ENCODE measurements at regions not wholly inside any gene's neighbourhood (a gene's known extent, or its start where the extent isn't known, plus 50 kb on each side); places are given as distances from the start of the nearest gene placed in this dataset.

- no peak overlapping the region for H3K4me3 ChIP-seq
- no peaks in the 10 kb centered on the region for H3K9me2 ChIP-seq (ENCODE audit: insufficient read depth)
- H4K20me1 ChIP-seq (ENCODE audit: insufficient read depth) = no peaks in the 10 kb centered on the region
- no peak overlapping the region for H3K27ac ChIP-seq
- H3K79me2 ChIP-seq (ENCODE audit: low read depth) = no peaks in the 10 kb centered on the region
- CTCF ChIA-PET = no interaction called here
- POLR2A ChIA-PET (ENCODE audit: unreplicated experiment) = no interaction called here
- H3K9me3 ChIP-seq (ENCODE audit: insufficient read depth, low read depth) = no peaks in the 10 kb centered on the region
- H3K4me1 ChIP-seq (replicated peaks; ENCODE audit: insufficient read depth) = no peaks in the 10 kb centered on the region
- no peaks in the 10 kb centered on the region for H3F3A ChIP-seq (ENCODE audit: insufficient read depth, low read depth)
- no peak overlapping the region for H3K4me2 ChIP-seq
- intact Hi-C loops (cut with micrococcal nuclease; ENCODE audit: unreplicated experiment) = no loop called here
- no peak for TF ChIP-seq EZH2 (IDR thresholded peaks at IDR 0.05; ENCODE audit: low read depth)
- no peak for TF ChIP-seq CTCF (conservative IDR thresholded peaks at IDR 0.05)
- no peaks in the 10 kb centered on the region for H3K36me3 ChIP-seq (ENCODE audit: low read depth)
- no peaks in the 10 kb centered on the region for H3K27me3 ChIP-seq (ENCODE audit: insufficient read depth, low read depth)
- no peak overlapping the region for H2AFZ ChIP-seq
- no TSS peak for BruUV-seq (replicated peaks)
- DNase-seq = no peak
Measured at GRCh38 chr3:74410276-74410941, 204.1 kb downstream of the CNTN3 start.

GRCh38 chr3:74409066-74409465 lies 205.4 kb downstream of the CNTN3 start:
- Histone ChIP-seq H3K9me2 (ENCODE audit: insufficient read depth) (no peaks in the 10 kb centered on the region), H3K27ac (no peak overlapping the region), H4K20me1 (ENCODE audit: insufficient read depth) (no peaks in the 10 kb centered on the region), H3K9me3 (ENCODE audit: insufficient read depth, low read depth) (no peaks in the 10 kb centered on the region), H3K4me2 (no peak overlapping the region), H3K27me3 (ENCODE audit: insufficient read depth, low read depth) (no peaks in the 10 kb centered on the region), H2AFZ (no peak overlapping the region), H3K36me3 (ENCODE audit: low read depth) (no peaks in the 10 kb centered on the region), H3K79me2 (ENCODE audit: low read depth) (no peaks in the 10 kb centered on the region), H3K4me1 (replicated peaks; ENCODE audit: insufficient read depth) (no peaks in the 10 kb centered on the region), H3F3A (ENCODE audit: insufficient read depth, low read depth) (no peaks in the 10 kb centered on the region), H3K4me3 (no peak overlapping the region)
- BruUV-seq (replicated peaks) = no TSS peak
- no peak for TF ChIP-seq CTCF (conservative IDR thresholded peaks at IDR 0.05)
- no peak for TF ChIP-seq EZH2 (IDR thresholded peaks at IDR 0.05; ENCODE audit: low read depth)
- CTCF ChIA-PET = no interaction called here
- POLR2A ChIA-PET (ENCODE audit: unreplicated experiment) = interaction anchor here (0.6 kb wide), 1 partner anchor 30 kb away, joined by 7 read pairs; no protein-coding TSS in a partner anchor
- no peak for DNase-seq
- intact Hi-C loops (cut with micrococcal nuclease; ENCODE audit: unreplicated experiment) = no loop called here

GRCh38 chr3:74403307-74403706 lies 211.2 kb downstream of the CNTN3 start:
- CTCF ChIA-PET = no interaction called here
- no peaks in the 10 kb centered on the region for H3K36me3 ChIP-seq (ENCODE audit: low read depth)
- no peak overlapping the region for H3K4me2 ChIP-seq
- no peaks in the 10 kb centered on the region for H3K79me2 ChIP-seq (ENCODE audit: low read depth)
- H3K9me2 ChIP-seq (ENCODE audit: insufficient read depth) = no peaks in the 10 kb centered on the region; the same call in 1 of the 2 replicates
- no peak overlapping the region for H2AFZ ChIP-seq
- no peaks in the 10 kb centered on the region for H3K4me1 ChIP-seq (replicated peaks; ENCODE audit: insufficient read depth)
- no peaks in the 10 kb centered on the region for H3K9me3 ChIP-seq (ENCODE audit: insufficient read depth, low read depth)
- no peaks in the 10 kb centered on the region for H3K27me3 ChIP-seq (ENCODE audit: insufficient read depth, low read depth)
- POLR2A ChIA-PET (ENCODE audit: unreplicated experiment) = no interaction called here
- no peaks in the 10 kb centered on the region for H3F3A ChIP-seq (ENCODE audit: insufficient read depth, low read depth)
- no TSS peak for BruUV-seq (replicated peaks)
- no peak for DNase-seq
- intact Hi-C loops (cut with micrococcal nuclease; ENCODE audit: unreplicated experiment) = no loop called here
- H3K27ac ChIP-seq = no peak overlapping the region
- TF ChIP-seq CTCF (conservative IDR thresholded peaks at IDR 0.05) (no peak), EZH2 (IDR thresholded peaks at IDR 0.05; ENCODE audit: low read depth) (no peak)
- H3K4me3 ChIP-seq = no peak overlapping the region
- no peaks in the 10 kb centered on the region for H4K20me1 ChIP-seq (ENCODE audit: insufficient read depth)

All from PC-9 (cell line).